OCI-LY7 (cell line): ENCODE measurements at regions not wholly inside any gene's neighbourhood (a gene's known extent, or its start where the extent isn't known, plus 50 kb on each side); places are given as distances from the start of the nearest gene placed in this dataset.

Experiments
- EZH2phosphoT487 ChIP-seq: fragments of 200-600 bp; sonication (generic); IDR thresholded peaks from 2 replicates; pipeline ENCODE4 v1.6.1; 2018; ENCODE audit warnings: low read depth, borderline replicate concordance, mild to moderate bottlenecking, mixed run types, antibody characterized with exemption, low read length, moderate library complexity, mixed read lengths
- TF ChIP-seq, protein P1 (sequence below): fragments of 200-600 bp; sonication (generic); conservative IDR thresholded peaks from 2 replicates; pipeline ENCODE4 v1.5.1; 2014; ENCODE audit warnings: mild to moderate bottlenecking, antibody characterized with exemption, low read length, moderate library complexity, mixed read lengths

DNA sequence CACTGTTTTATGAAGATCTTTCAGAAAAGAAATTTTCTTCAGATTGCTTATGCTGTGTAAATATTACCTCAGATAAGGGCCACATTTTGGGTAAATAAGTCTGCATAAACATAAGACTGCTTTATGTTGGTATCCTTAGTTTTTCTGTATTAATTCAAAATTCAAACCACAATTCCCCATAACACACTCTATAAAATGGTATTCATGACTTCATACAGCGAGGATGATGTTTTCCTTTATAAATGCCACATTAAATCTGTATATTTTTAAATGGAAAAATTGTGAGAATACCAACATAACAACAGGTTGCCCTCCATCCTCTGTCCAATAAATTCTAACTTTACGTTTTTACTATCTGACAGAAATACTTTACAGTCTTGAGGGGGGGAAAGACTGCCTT lies 248.7 kb upstream of the CXADR start:
- TF ChIP-seq, protein P1, sequence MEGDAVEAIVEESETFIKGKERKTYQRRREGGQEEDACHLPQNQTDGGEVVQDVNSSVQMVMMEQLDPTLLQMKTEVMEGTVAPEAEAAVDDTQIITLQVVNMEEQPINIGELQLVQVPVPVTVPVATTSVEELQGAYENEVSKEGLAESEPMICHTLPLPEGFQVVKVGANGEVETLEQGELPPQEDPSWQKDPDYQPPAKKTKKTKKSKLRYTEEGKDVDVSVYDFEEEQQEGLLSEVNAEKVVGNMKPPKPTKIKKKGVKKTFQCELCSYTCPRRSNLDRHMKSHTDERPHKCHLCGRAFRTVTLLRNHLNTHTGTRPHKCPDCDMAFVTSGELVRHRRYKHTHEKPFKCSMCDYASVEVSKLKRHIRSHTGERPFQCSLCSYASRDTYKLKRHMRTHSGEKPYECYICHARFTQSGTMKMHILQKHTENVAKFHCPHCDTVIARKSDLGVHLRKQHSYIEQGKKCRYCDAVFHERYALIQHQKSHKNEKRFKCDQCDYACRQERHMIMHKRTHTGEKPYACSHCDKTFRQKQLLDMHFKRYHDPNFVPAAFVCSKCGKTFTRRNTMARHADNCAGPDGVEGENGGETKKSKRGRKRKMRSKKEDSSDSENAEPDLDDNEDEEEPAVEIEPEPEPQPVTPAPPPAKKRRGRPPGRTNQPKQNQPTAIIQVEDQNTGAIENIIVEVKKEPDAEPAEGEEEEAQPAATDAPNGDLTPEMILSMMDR: no peak
- no peak for TF ChIP-seq EZH2phosphoT487
